Upper lobe of left lung (tissue), 6 donors: ENCODE measurements at regions not wholly inside any gene's neighbourhood (a gene's known extent, or its start where the extent isn't known, plus 50 kb on each side); places are given as distances from the start of the nearest gene placed in this dataset.

Experiments
- ATAC-seq, 2 donors: fragments of 200-7000 bp; cut with Tn5 transposase; one replicate each; pipeline ENCODE4 v1.9.1; 2022; ENCODE audit warnings: mild to moderate bottlenecking in 2 of 2, moderate library complexity in 2 of 2; ENCODE audit not compliant: low FRiP score in 2 of 2
- DNase-seq, 2 donors: peaks; one replicate each; pipeline ENCODE4 v3.0.0-alpha.2; 2019 to 2020
- H3K27ac ChIP-seq, 4 donors: fragments of 200-600 bp; sonication (generic); one replicate each; pipeline ENCODE4 v1.5.1; 2016 to 2019
- H3K27me3 ChIP-seq, 4 donors: fragments of 200-600 bp; sonication (generic); one replicate each; pipeline ENCODE4 v1.5.1; 2017 to 2019
- H3K36me3 ChIP-seq, 4 donors: fragments of 200-600 bp; sonication (generic); one replicate each; pipeline ENCODE4 v1.5.1; 2016 to 2019
- H3K4me1 ChIP-seq, 4 donors: fragments of 200-600 bp; sonication (generic); one replicate each; pipeline ENCODE4 v1.5.1; 2018 to 2019
- H3K4me3 ChIP-seq, 4 donors: fragments of 200-600 bp; sonication (generic); one replicate each; pipeline ENCODE4 v1.5.1; 2017 to 2019; ENCODE audit warnings: mild to moderate bottlenecking in 2 of 4, moderate library complexity in 1 of 4
- H3K9me3 ChIP-seq, 4 donors: fragments of 200-600 bp; sonication (generic); one replicate each; pipeline ENCODE4 v1.5.1; 2018 to 2019
- EP300 ChIP-seq, 4 donors: sonication (generic); formaldehyde crosslinking; IDR thresholded peaks; one replicate each; pipeline ENCODE4 v1.5.1; 2017; ENCODE audit warnings: antibody characterized with exemption in 4 of 4, control low read depth in 2 of 4
- POLR2A ChIP-seq, 4 donors: fragments of 450-650 bp; IDR thresholded peaks; one replicate each; pipeline ENCODE4 v1.5.1; 2016 to 2017; ENCODE audit warnings: antibody characterized with exemption in 4 of 4, mild to moderate bottlenecking in 2 of 4
- POLR2AphosphoS5 ChIP-seq, 2 donors: sonication (generic); formaldehyde crosslinking; IDR thresholded peaks; one replicate each; pipeline ENCODE4 v1.5.1; 2017; ENCODE audit warnings: antibody characterized with exemption in 2 of 2
- WGBS, 2 donors: methylation state at CpG; one replicate each; pipeline ENCODE4 v1.1.5; 2017 to 2018; 5-methylcytosine and 5-hydroxymethylcytosine counted together
- TF ChIP-seq, protein P1 (sequence below), 6 experiments: fragments of 450-650 bp in 4 of 6; fragments of 200-600 bp in 2 of 6; sonication (generic) in 2 of 6; IDR thresholded peaks; one replicate each; pipeline ENCODE4 v1.5.1; 2016 to 2019; ENCODE audit warnings: antibody characterized with exemption in 6 of 6
- donor health status: DM: no; HTN: no; CAD: no; lungs with moderate emphysema.
- donor health status: DM: no; HTN: yes; CAD: no; lungs with severe emphysema.

GRCh38 chr2:9782197-9782719 lies 61.0 kb upstream of the TAF1B start:
- H3K27ac ChIP-seq: no peak overlapping the region
- DNase-seq: peak in 1 of 2 donors; percentile 66

DNA sequence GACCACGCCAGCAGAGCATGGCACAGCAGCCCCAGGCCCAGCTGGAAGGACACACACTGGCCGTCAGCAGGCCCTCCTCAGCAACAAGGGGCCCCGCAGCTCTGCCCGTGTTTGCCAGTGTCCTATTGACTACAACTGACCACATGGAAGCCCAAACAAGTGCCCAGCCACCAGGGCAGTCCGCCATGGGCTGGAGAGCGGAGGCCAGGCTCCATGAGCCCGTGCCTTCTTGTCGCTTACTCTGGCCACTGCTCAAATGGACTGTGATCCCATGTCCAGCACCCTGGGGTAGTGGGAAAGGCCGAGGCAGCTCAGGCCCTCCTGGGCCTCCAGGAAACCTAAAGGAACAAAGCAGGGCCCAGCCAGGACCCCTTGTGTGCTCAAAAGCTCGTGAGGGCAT lies 53.9 kb upstream of the TAF1B start:
- no peaks in the 10 kb centered on the region for H3K36me3 ChIP-seq
- TF ChIP-seq, protein P1, sequence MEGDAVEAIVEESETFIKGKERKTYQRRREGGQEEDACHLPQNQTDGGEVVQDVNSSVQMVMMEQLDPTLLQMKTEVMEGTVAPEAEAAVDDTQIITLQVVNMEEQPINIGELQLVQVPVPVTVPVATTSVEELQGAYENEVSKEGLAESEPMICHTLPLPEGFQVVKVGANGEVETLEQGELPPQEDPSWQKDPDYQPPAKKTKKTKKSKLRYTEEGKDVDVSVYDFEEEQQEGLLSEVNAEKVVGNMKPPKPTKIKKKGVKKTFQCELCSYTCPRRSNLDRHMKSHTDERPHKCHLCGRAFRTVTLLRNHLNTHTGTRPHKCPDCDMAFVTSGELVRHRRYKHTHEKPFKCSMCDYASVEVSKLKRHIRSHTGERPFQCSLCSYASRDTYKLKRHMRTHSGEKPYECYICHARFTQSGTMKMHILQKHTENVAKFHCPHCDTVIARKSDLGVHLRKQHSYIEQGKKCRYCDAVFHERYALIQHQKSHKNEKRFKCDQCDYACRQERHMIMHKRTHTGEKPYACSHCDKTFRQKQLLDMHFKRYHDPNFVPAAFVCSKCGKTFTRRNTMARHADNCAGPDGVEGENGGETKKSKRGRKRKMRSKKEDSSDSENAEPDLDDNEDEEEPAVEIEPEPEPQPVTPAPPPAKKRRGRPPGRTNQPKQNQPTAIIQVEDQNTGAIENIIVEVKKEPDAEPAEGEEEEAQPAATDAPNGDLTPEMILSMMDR (IDR thresholded peaks at IDR 0.05): no peak
- TF ChIP-seq EP300 (IDR thresholded peaks at IDR 0.05): no peak
- H3K4me1 ChIP-seq: peaks cover 0 to 6% (median 3%) of the 10 kb centered on the region in 4 donors
- no peaks in the 10 kb centered on the region for H3K27me3 ChIP-seq
- H3K9me3 ChIP-seq: peaks cover 0 to 5% (median 2%) of the 10 kb centered on the region in 4 donors
- WGBS, 2 donors: 96 to 100% methylated on average over 3 to 10 of the region's 10 CpGs
- H3K4me3 ChIP-seq: no peak overlapping the region
- H3K27ac ChIP-seq: no peak overlapping the region
- DNase-seq: no peak
- ATAC-seq: no peak

More at GRCh38 chr2:9782197-9782719, 61.0 kb upstream of the TAF1B start:
- WGBS, 2 donors: 53 to 56% methylated on average over 8 of the region's 8 CpGs
- peak in 1 of 2 donors; percentile 16 for ATAC-seq
- Histone ChIP-seq H3K36me3 (no peaks in the 10 kb centered on the region), H3K4me3 (no peak overlapping the region), H3K9me3 (no peaks in the 10 kb centered on the region), H3K4me1 (peaks cover 0 to 5% (median 5%) of the 10 kb centered on the region in 4 donors), H3K27me3 (no peaks in the 10 kb centered on the region)
- TF ChIP-seq POLR2AphosphoS5 (IDR thresholded peaks at IDR 0.05): no peak
- TF ChIP-seq POLR2A (IDR thresholded peaks at IDR 0.05): no peak
- TF ChIP-seq, protein P1 (IDR thresholded peaks at IDR 0.05): no peak
- no peak for TF ChIP-seq EP300 (IDR thresholded peaks at IDR 0.05)

DNA sequence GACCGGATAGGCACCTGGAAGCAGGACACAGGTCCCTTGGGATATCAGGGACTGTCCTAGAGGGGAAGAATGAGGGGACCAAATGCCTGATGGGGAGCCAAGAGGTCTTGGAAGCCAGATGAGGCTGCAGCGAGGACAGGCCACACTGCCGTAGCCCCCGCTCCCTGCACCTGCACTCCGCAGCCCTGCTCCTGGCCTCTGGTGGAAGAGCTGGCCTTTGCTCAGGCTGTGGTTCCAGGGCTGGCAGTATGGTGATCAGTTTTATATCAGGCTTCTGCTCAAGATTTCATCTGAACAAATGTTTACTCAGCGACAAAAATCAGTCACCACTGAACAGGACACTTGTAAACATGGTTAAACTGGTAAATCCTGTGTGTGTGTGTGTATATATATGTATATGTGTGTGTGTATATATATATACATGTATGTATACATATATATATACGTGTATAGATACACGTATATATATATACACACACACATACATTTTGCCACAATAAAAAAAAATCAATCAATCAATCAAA lies 52.5 kb upstream of the TAF1B start:
- Histone ChIP-seq H3K9me3 (peaks cover 0 to 5% (median 2%) of the 10 kb centered on the region in 4 donors), H3K4me1 (peaks cover 0 to 6% (median 3%) of the 10 kb centered on the region in 4 donors), H3K27ac (no peak overlapping the region), H3K36me3 (no peaks in the 10 kb centered on the region), H3K4me3 (no peak overlapping the region), H3K27me3 (no peaks in the 10 kb centered on the region)
- TF ChIP-seq EP300 (IDR thresholded peaks at IDR 0.05) (no peak), POLR2AphosphoS5 (IDR thresholded peaks at IDR 0.05) (no peak), POLR2A (IDR thresholded peaks at IDR 0.05) (no peak)
- TF ChIP-seq, protein P1 (IDR thresholded peaks at IDR 0.05): no peak
- ATAC-seq: no peak
- DNase-seq: no peak
- 79 to 96% methylated on average over 4 to 8 of the region's 8 CpGs for WGBS, 2 donors

GRCh38 chr2:9791711-9792110 lies 51.6 kb upstream of the TAF1B start:
- ATAC-seq (no peak), DNase-seq (no peak)
- Histone ChIP-seq H3K27me3 (no peaks in the 10 kb centered on the region), H3K4me1 (peaks cover 0 to 6% (median 3%) of the 10 kb centered on the region in 4 donors), H3K9me3 (peaks cover 0 to 5% (median 2%) of the 10 kb centered on the region in 4 donors), H3K36me3 (no peaks in the 10 kb centered on the region), H3K27ac (no peak overlapping the region), H3K4me3 (no peak overlapping the region)
- TF ChIP-seq POLR2AphosphoS5 (IDR thresholded peaks at IDR 0.05) (no peak), POLR2A (IDR thresholded peaks at IDR 0.05) (no peak), EP300 (IDR thresholded peaks at IDR 0.05) (no peak)
- TF ChIP-seq, protein P1 (IDR thresholded peaks at IDR 0.05): no peak
- WGBS, 2 donors: 66 to 90% methylated on average over 4 of the region's 4 CpGs
